Activated CD4-positive, CD25-positive, alpha-beta regulatory T cell treated with anti-CD3 and anti-CD28 coated beads, Interleukin-2, amount 50 U/mL, for 24 hours (primary cell): ENCODE measurements at regions not wholly inside any gene's neighbourhood (a gene's known extent, or its start where the extent isn't known, plus 50 kb on each side); places are given as distances from the start of the nearest gene placed in this dataset.
"Not testable (repeated sequence)": the region's sequence is repeated elsewhere in the genome, so short reads cannot be mapped to it uniquely, and the experiment has no call there.

Experiments
- ATAC-seq, 2 donors: fragments of 150-1000 bp; cut with Tn5 transposase; one replicate each; pipeline ENCODE4 v1.10.0; 2021; ENCODE audit warnings: mild to moderate bottlenecking in 1 of 2, moderate library complexity in 1 of 2

- no peak for ATAC-seq
These were observed 607.1 kb downstream of the SLITRK6 start for GRCh38 chr13:85191996-85192718.

- no peak for ATAC-seq
These were observed 612.7 kb downstream of the SLITRK6 start for GRCh38 chr13:85186356-85187045.

- no peak for ATAC-seq
These were observed 624.9 kb downstream of the SLITRK6 start for GRCh38 chr13:85174291-85174690.

- ATAC-seq: no peak
These were observed 628.8 kb downstream of the SLITRK6 start for GRCh38 chr13:85170372-85170771.

- ATAC-seq: no peak
These were observed 632.3 kb downstream of the SLITRK6 start for GRCh38 chr13:85166891-85167290.

- no peak for ATAC-seq
These were observed 636.2 kb downstream of the SLITRK6 start for GRCh38 chr13:85163063-85163462.

GRCh38 chr13:85148009-85148408 lies 651.2 kb downstream of the SLITRK6 start:
- ATAC-seq: no peak

GRCh38 chr13:85142351-85142927 lies 656.8 kb downstream of the SLITRK6 start:
- ATAC-seq: no peak

- ATAC-seq: no peak
These were observed 657.8 kb downstream of the SLITRK6 start for GRCh38 chr13:85141401-85141800.

GRCh38 chr13:85140192-85140591 lies 659.0 kb downstream of the SLITRK6 start:
- no peak for ATAC-seq

GRCh38 chr13:85137516-85137915 lies 661.7 kb downstream of the SLITRK6 start:
- ATAC-seq: no peak

GRCh38 chr13:85132986-85133385 lies 666.2 kb downstream of the SLITRK6 start:
- ATAC-seq: no peak

- not testable (repeated sequence) for ATAC-seq
These were observed 675.7 kb downstream of the SLITRK6 start for GRCh38 chr13:85123501-85123900.

- no peak for ATAC-seq
These were observed 690.9 kb downstream of the SLITRK6 start for GRCh38 chr13:85108356-85108755.

- no peak for ATAC-seq
These were observed 700.0 kb downstream of the SLITRK6 start for GRCh38 chr13:85099245-85099644.

GRCh38 chr13:85095418-85096272 lies 703.6 kb downstream of the SLITRK6 start:
- ATAC-seq: no peak

- no peak for ATAC-seq
These were observed 705.4 kb downstream of the SLITRK6 start for GRCh38 chr13:85093808-85094207.

GRCh38 chr13:85091631-85092234 lies 707.5 kb downstream of the SLITRK6 start:
- ATAC-seq: no peak

GRCh38 chr13:85089186-85089585 lies 710.0 kb downstream of the SLITRK6 start:
- ATAC-seq: no peak

- ATAC-seq: no peak
These were observed 718.5 kb downstream of the SLITRK6 start for GRCh38 chr13:85080691-85081090.

GRCh38 chr13:85076343-85076742 lies 722.9 kb downstream of the SLITRK6 start:
- no peak for ATAC-seq

GRCh38 chr13:85074543-85075313 lies 724.5 kb downstream of the SLITRK6 start:
- ATAC-seq: no peak
